SH-SY5Y (cell line): ENCODE measurements at regions not wholly inside any gene's neighbourhood (a gene's known extent, or its start where the extent isn't known, plus 50 kb on each side); places are given as distances from the start of the nearest gene placed in this dataset.

Experiments
- GATA2 ChIP-seq: IDR thresholded peaks from 2 replicates; pipeline ENCODE4 v1.6.1; 2011; ENCODE audit warnings: mild to moderate bottlenecking, low read depth, low read length
- GATA3 ChIP-seq: IDR thresholded peaks from 2 replicates; pipeline ENCODE4 v1.6.1; 2011; ENCODE audit warnings: low read depth, mild to moderate bottlenecking, low read length, moderate library complexity

- no peak for TF ChIP-seq GATA3
- TF ChIP-seq GATA2 = no peak
These were observed 621.8 kb upstream of the ZFHX3 start for GRCh38 chr16:73669535-73670274.

DNA sequence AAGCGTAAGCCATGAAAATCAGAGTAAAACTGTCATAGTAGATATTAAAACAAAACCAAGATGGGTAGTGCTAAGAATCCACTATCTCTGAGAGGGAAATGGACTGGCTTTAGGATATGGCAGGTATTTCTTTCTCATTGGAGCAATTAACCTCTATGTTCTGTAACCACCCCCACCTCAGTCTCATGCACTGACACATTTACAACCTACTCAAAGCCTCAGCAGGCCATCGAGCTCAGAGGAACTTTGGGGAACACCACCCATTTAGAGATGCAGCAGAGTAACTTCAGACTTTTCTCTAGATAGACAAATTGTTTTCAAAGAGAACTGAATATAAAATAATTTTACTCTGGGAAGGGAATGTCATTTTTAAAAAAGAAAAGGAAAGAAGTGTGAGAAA is 615.8 kb upstream of the ZFHX3 start:
- TF ChIP-seq GATA3 = no peak
- TF ChIP-seq GATA2 = no peak

GRCh38 chr16:73636196-73636595 is 588.3 kb upstream of the ZFHX3 start:
- no peak for TF ChIP-seq GATA3
- no peak for TF ChIP-seq GATA2

GRCh38 chr16:73629011-73629410 is 581.1 kb upstream of the ZFHX3 start:
- no peak for TF ChIP-seq GATA3
- TF ChIP-seq GATA2 = no peak

DNA sequence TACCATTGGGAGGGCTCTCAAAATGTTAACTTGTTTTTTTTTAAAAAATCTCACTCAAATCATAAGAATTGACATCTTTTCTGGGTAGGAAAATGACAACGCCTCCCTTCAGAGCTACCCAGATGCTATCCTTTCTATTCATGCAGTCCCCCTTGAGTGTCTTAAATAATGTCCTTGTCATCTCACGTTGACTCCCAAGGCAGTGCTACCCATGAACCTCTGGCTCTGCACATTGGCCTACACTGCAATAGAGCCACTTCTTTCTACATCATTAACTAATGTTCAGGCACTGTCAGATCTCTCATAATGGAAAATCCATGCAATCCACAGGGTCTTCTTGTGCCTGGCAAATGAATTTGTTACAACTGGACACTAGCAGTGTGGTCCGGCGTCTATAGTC is 569.8 kb upstream of the ZFHX3 start:
- no peak for TF ChIP-seq GATA3
- no peak for TF ChIP-seq GATA2

- TF ChIP-seq GATA2 = no peak
These were observed 568.8 kb upstream of the ZFHX3 start for GRCh38 chr16:73616770-73617169.

DNA sequence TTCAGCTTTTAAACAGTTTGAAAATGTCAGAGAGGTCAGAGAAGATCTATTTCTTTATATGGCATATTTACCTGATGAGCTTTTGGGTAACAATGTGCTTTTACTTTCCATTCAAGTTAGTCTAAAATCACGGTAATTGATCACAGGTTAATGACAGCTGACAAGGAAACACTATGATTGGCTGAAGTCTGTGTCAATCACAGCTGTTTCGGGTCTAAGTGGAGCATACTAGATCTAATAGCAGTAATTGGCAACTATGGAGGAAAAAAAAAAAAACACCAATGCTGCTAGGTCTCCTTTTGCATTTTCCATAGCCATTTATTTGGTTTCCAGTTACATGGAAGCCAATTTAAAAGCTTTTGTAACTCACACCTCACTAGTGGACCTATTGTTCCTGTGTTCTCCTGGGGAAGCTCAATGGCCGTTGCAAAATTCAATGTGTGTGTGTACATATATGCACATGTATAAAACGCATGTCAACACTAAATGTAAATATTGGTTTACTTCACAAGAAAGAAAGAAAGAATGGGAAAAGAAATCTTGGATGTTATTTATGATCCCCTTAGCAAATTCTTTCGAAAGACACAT is 568.3 kb upstream of the ZFHX3 start:
- TF ChIP-seq GATA2 = no peak
- no peak for TF ChIP-seq GATA3

- TF ChIP-seq GATA2 = no peak
These were observed 567.4 kb upstream of the ZFHX3 start for GRCh38 chr16:73615071-73615940.

DNA sequence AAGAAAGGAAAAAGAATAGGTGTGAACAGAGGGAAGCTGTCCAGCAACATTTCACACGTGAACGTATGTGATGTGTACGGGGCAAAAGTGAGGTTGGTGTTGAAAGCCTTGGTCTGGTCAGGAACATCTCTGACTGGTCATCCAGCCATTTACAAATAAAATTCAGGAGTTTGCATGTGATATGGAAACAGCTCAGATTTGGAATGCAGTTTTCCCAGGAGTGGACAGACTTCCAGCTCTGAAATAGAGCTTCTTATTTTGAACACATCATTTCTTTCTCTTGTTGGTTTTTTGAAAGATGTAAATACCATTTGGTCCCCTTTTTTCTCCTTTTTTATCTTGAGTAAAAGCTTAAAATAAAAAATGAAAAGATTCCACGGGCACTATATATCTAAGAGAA is 566.2 kb upstream of the ZFHX3 start:
- TF ChIP-seq GATA3 (no peak), GATA2 (no peak)

- TF ChIP-seq GATA2 (no peak), GATA3 (no peak)
These were observed 562.8 kb upstream of the ZFHX3 start for GRCh38 chr16:73610605-73611156.

DNA sequence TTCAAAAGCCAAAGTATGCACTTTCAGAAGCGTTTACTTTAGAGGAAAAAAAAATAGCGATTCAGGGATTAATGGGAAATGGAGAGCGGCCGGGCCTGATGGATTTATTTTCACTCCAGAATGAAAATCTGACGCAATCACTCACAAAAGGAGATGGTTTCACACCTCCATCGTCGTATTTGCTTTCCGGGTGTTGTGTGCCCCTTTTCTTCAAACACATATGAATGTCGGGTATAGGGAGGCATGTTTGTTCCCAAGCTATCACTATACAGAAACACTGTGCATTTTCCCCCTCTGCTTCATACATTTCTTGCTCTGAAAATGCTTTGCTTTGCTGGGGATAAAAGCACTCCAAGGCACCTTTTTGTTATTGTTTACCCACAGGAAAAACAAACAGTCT is 562.2 kb upstream of the ZFHX3 start:
- TF ChIP-seq GATA2 (no peak), GATA3 (no peak)

DNA sequence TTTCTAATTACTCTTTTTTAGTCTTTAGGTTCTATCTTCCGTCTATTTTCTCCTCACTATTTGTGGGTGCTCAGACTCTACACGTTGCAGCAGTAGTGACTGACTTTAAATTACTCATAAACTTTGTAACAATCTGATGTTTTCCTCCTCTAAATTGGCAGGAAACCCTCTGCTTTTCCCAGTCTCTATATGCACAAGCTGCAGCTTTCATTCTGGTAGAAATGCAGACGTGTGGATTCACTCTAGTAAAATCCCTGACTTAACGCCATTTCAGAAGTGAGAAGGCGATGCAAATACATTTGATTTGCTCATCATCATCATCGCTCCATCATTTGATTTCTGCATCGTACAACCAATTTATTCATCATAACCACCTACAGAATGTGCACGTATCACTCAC is 561.0 kb upstream of the ZFHX3 start:
- TF ChIP-seq GATA2 (no peak), GATA3 (no peak)

DNA sequence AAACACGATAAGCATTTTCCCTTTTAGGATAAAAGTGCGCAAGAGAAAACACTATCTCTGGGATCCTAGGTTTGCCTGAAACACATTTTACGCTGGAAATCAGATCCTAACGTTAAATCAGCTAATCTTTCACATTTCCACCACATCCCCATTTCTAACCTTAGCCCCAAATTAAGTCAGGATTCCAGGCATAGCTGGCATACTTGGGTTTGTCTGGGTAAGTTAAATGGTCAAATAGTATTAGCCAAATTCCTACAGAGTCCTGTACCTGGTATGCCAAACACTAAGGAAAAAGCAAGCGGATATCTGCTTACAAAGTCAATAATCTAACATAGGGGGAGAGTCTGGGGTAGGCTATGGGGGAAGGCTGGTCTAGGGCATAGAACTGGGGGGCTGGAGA is 557.4 kb upstream of the ZFHX3 start:
- TF ChIP-seq GATA3 (no peak), GATA2 (no peak)

DNA sequence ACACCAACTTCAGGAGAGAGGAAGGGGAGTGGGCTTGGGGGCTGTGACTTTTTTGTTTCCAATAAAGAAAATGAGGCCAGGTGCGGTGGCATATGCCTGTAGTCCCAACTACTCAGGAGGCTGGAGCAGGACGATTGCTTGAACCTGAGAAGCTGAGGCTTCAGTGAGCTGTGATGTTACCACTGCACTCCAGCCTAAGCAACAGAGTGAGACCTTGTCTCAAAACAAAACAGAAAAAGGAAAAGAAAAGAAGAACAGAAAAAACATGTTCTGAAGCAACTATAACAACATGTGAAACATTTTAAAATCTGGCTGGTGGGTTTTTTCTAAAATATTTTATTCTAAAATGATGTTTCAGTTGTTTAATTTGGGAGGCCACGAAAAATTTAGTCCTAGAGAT is 554.0 kb upstream of the ZFHX3 start:
- TF ChIP-seq GATA3 (no peak), GATA2 (no peak)
